Neural progenitor cell (in vitro differentiated cells): ENCODE measurements at regions not wholly inside any gene's neighbourhood (a gene's known extent, or its start where the extent isn't known, plus 50 kb on each side); places are given as distances from the start of the nearest gene placed in this dataset.

ENCODE experiments used
- EZH2 ChIP-seq: fragments of 200-600 bp; sonication (generic); IDR thresholded peaks from 2 replicates; pipeline ENCODE4 v1.6.1; 2017; ENCODE audit warnings: antibody characterized with exemption, mild to moderate bottlenecking, moderate library complexity
- EZH2phosphoT487 ChIP-seq: fragments of 200-600 bp; sonication (generic); IDR thresholded peaks from 2 replicates; pipeline ENCODE4 v1.6.1; 2017; ENCODE audit warnings: antibody characterized with exemption
- TF ChIP-seq, protein P1 (sequence below): fragments of 200-600 bp; sonication (generic); IDR thresholded peaks from 2 replicates; pipeline ENCODE4 v1.5.1; 2017; ENCODE audit warnings: antibody characterized with exemption, mild to moderate bottlenecking

DNA sequence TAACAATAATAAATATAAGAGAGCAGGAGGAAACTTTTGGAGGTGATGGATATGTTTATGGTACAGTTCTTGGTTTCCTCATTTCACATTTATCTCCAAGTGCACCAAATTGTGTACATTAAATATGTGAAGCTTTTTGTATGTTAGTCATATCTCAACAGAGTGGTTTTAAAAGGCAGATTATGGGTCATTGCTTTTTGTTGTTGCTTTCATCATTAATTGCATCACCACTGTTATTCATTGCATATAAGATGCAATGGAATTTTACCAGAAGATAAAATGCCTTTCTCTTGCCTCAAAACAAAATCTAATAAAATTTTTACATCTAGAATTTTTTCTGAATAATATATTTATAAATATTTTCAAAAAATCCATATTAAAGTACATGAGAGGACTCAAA lies 1198.9 kb upstream of the GBE1 start:
- TF ChIP-seq, protein P1, sequence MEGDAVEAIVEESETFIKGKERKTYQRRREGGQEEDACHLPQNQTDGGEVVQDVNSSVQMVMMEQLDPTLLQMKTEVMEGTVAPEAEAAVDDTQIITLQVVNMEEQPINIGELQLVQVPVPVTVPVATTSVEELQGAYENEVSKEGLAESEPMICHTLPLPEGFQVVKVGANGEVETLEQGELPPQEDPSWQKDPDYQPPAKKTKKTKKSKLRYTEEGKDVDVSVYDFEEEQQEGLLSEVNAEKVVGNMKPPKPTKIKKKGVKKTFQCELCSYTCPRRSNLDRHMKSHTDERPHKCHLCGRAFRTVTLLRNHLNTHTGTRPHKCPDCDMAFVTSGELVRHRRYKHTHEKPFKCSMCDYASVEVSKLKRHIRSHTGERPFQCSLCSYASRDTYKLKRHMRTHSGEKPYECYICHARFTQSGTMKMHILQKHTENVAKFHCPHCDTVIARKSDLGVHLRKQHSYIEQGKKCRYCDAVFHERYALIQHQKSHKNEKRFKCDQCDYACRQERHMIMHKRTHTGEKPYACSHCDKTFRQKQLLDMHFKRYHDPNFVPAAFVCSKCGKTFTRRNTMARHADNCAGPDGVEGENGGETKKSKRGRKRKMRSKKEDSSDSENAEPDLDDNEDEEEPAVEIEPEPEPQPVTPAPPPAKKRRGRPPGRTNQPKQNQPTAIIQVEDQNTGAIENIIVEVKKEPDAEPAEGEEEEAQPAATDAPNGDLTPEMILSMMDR = no peak
- TF ChIP-seq EZH2 (no peak), EZH2phosphoT487 (no peak)
